ENCODE measurements at regions not wholly inside any gene's neighbourhood (a gene's known extent, or its start where the extent isn't known, plus 50 kb on each side); places are given as distances from the start of the nearest gene placed in this dataset.
"Not testable (repeated sequence)": the region's sequence is repeated elsewhere in the genome, so short reads cannot be mapped to it uniquely, and the experiment has no call there.

GRCh38 chr2:225806105-225806504, 406.6 kb downstream of the NYAP2 start:
- no peak for DNase-seq (ENCODE audit: low read depth)

GRCh38 chr2:225802076-225802475, 402.6 kb downstream of the NYAP2 start:
- DNase-seq (ENCODE audit: low read depth): not testable (repeated sequence)

GRCh38 chr2:225797394-225797793, 397.9 kb downstream of the NYAP2 start:
- no peak for DNase-seq (ENCODE audit: low read depth)

- DNase-seq (ENCODE audit: low read depth): no peak
Measured at GRCh38 chr2:225794652-225795400, 395.3 kb downstream of the NYAP2 start.

- DNase-seq (ENCODE audit: low read depth): no peak
Measured at GRCh38 chr2:225793736-225794550, 394.4 kb downstream of the NYAP2 start.

GRCh38 chr2:225788571-225789094, 389.1 kb downstream of the NYAP2 start:
- DNase-seq (ENCODE audit: low read depth): no peak

- no peak for DNase-seq (ENCODE audit: low read depth)
Measured at GRCh38 chr2:225787497-225787896, 388.0 kb downstream of the NYAP2 start.

- no peak for DNase-seq (ENCODE audit: low read depth)
Measured at GRCh38 chr2:225781991-225782390, 382.5 kb downstream of the NYAP2 start.

GRCh38 chr2:225781145-225781544, 381.6 kb downstream of the NYAP2 start:
- DNase-seq (ENCODE audit: low read depth): no peak

- DNase-seq (ENCODE audit: low read depth): no peak
Measured at GRCh38 chr2:225779829-225780228, 380.3 kb downstream of the NYAP2 start.

- DNase-seq (ENCODE audit: low read depth): no peak
Measured at GRCh38 chr2:225773148-225773547, 373.6 kb downstream of the NYAP2 start.

GRCh38 chr2:225771701-225772100, 372.2 kb downstream of the NYAP2 start:
- no peak for DNase-seq (ENCODE audit: low read depth)

- DNase-seq (ENCODE audit: low read depth): no peak
Measured at GRCh38 chr2:225768741-225769140, 369.2 kb downstream of the NYAP2 start.

- no peak for DNase-seq (ENCODE audit: low read depth)
Measured at GRCh38 chr2:225766431-225766830, 366.9 kb downstream of the NYAP2 start.

- no peak for DNase-seq (ENCODE audit: low read depth)
Measured at GRCh38 chr2:225765820-225766219, 366.3 kb downstream of the NYAP2 start.

- DNase-seq (ENCODE audit: low read depth): no peak
Measured at GRCh38 chr2:225764346-225764745, 364.8 kb downstream of the NYAP2 start.

GRCh38 chr2:225763711-225764110, 364.2 kb downstream of the NYAP2 start:
- DNase-seq (ENCODE audit: low read depth): no peak

- DNase-seq (ENCODE audit: low read depth): no peak
Measured at GRCh38 chr2:225761396-225761795, 361.9 kb downstream of the NYAP2 start.

GRCh38 chr2:225757248-225757647, 357.7 kb downstream of the NYAP2 start:
- DNase-seq (ENCODE audit: low read depth): no peak

GRCh38 chr2:225756198-225756597, 356.7 kb downstream of the NYAP2 start:
- DNase-seq (ENCODE audit: low read depth): no peak

GRCh38 chr2:225748609-225749008, 349.1 kb downstream of the NYAP2 start:
- no peak for DNase-seq (ENCODE audit: low read depth)

GRCh38 chr2:225743996-225744395, 344.5 kb downstream of the NYAP2 start:
- not testable (repeated sequence) for DNase-seq (ENCODE audit: low read depth)

GRCh38 chr2:225742487-225742886, 343.0 kb downstream of the NYAP2 start:
- no peak for DNase-seq (ENCODE audit: low read depth)
